Fibroblast of skin of right biceps (primary cell): ENCODE measurements at regions not wholly inside any gene's neighbourhood (a gene's known extent, or its start where the extent isn't known, plus 50 kb on each side); places are given as distances from the start of the nearest gene placed in this dataset.
"Not testable (repeated sequence)": the region's sequence is repeated elsewhere in the genome, so short reads cannot be mapped to it uniquely, and the experiment has no call there.

Experiments used
- DNase-seq: peaks from one replicate; pipeline ENCODE4 v3.0.0-alpha.2; 2013

- DNase-seq, result not testable (repeated sequence)
These were observed 1258.2 kb downstream of the TYW1 start for GRCh38 chr7:68254815-68255214.

GRCh38 chr7:68256295-68256694 is 1259.7 kb downstream of the TYW1 start:
- DNase-seq, result no peak

- DNase-seq, result peak; percentile 49
These were observed 1262.0 kb downstream of the TYW1 start for GRCh38 chr7:68258609-68259008.

GRCh38 chr7:68265258-68265657 is 1268.6 kb downstream of the TYW1 start:
- no peak for DNase-seq

- no peak for DNase-seq
These were observed 1269.5 kb downstream of the TYW1 start for GRCh38 chr7:68266004-68266579.

GRCh38 chr7:68267486-68267885 is 1270.9 kb downstream of the TYW1 start:
- no peak for DNase-seq

GRCh38 chr7:68269405-68269804 is 1272.8 kb downstream of the TYW1 start:
- DNase-seq, result peak; percentile 96

GRCh38 chr7:68272507-68272906 is 1275.9 kb downstream of the TYW1 start:
- no peak for DNase-seq

- no peak for DNase-seq
These were observed 1280.1 kb downstream of the TYW1 start for GRCh38 chr7:68276725-68277124.

GRCh38 chr7:68279827-68280400 is 1283.3 kb downstream of the TYW1 start:
- no peak for DNase-seq

- DNase-seq, result no peak
These were observed 1284.3 kb downstream of the TYW1 start for GRCh38 chr7:68280931-68281330.

- DNase-seq, result peak; percentile 28
These were observed 1291.5 kb downstream of the TYW1 start for GRCh38 chr7:68288144-68288593.

- DNase-seq, result no peak
These were observed 1295.1 kb downstream of the TYW1 start for GRCh38 chr7:68291710-68292109.

- no peak for DNase-seq
These were observed 1298.8 kb downstream of the TYW1 start for GRCh38 chr7:68295386-68295785.

GRCh38 chr7:68304536-68304935 is 1293.7 kb upstream of the AUTS2 start:
- no peak for DNase-seq

GRCh38 chr7:68306692-68307107 is 1291.6 kb upstream of the AUTS2 start:
- DNase-seq, result peak; percentile 40

GRCh38 chr7:68309271-68309670 is 1289.0 kb upstream of the AUTS2 start:
- no peak for DNase-seq

GRCh38 chr7:68309806-68310205 is 1288.5 kb upstream of the AUTS2 start:
- peak; percentile 75 for DNase-seq

- DNase-seq, result no peak
These were observed 1286.3 kb upstream of the AUTS2 start for GRCh38 chr7:68311958-68312357.

- no peak for DNase-seq
These were observed 1284.5 kb upstream of the AUTS2 start for GRCh38 chr7:68313806-68314205.

- no peak for DNase-seq
These were observed 1284.1 kb upstream of the AUTS2 start for GRCh38 chr7:68314208-68314607.

GRCh38 chr7:68317476-68317875 is 1280.8 kb upstream of the AUTS2 start:
- DNase-seq, result no peak

- no peak for DNase-seq
These were observed 1279.2 kb upstream of the AUTS2 start for GRCh38 chr7:68319061-68319460.

GRCh38 chr7:68321076-68321639 is 1277.1 kb upstream of the AUTS2 start:
- peak; percentile 31 for DNase-seq
